ENCODE measurements at regions not wholly inside any gene's neighbourhood (a gene's known extent, or its start where the extent isn't known, plus 50 kb on each side); places are given as distances from the start of the nearest gene placed in this dataset.
"Not testable (repeated sequence)": the region's sequence is repeated elsewhere in the genome, so short reads cannot be mapped to it uniquely, and the experiment has no call there.

GRCh38 chr5:6548756-6549285 is 84.0 kb downstream of the NSUN2 start:
- Mint-ChIP-seq H3K36me3 (ENCODE audit: low read depth) (no peaks in the 10 kb centered on the region), H3K4me3 (no peak overlapping the region), H3K27ac (no peak overlapping the region), H3K27me3 (peaks cover 8% of the 10 kb centered on the region), H3K9me3 (no peaks in the 10 kb centered on the region), H3K4me1 (ENCODE audit: low read depth) (no peaks in the 10 kb centered on the region)

- not testable (repeated sequence) for H3K27ac Mint-ChIP-seq; H3K27me3 Mint-ChIP-seq; H3K36me3 Mint-ChIP-seq (ENCODE audit: low read depth); H3K4me1 Mint-ChIP-seq (ENCODE audit: low read depth); H3K4me3 Mint-ChIP-seq; H3K9me3 Mint-ChIP-seq
Measured at GRCh38 chr5:6547926-6548519, 84.8 kb downstream of the NSUN2 start.

- Mint-ChIP-seq H3K36me3 (ENCODE audit: low read depth) (no peaks in the 10 kb centered on the region), H3K27me3 (peaks cover 8% of the 10 kb centered on the region), H3K4me1 (ENCODE audit: low read depth) (no peaks in the 10 kb centered on the region), H3K9me3 (no peaks in the 10 kb centered on the region), H3K4me3 (no peak overlapping the region), H3K27ac (peak overlapping the region; percentile 46)
Measured at GRCh38 chr5:6547498-6547897, 85.3 kb downstream of the NSUN2 start.

- Mint-ChIP-seq H3K4me1 (ENCODE audit: low read depth) (no peaks in the 10 kb centered on the region), H3K36me3 (ENCODE audit: low read depth) (no peaks in the 10 kb centered on the region), H3K27me3 (peaks cover 8% of the 10 kb centered on the region), H3K27ac (peak overlapping the region; percentile 29), H3K9me3 (no peaks in the 10 kb centered on the region), H3K4me3 (no peak overlapping the region)
Measured at GRCh38 chr5:6545770-6546690, 86.8 kb downstream of the NSUN2 start.

- no peak overlapping the region for H3K4me3 Mint-ChIP-seq
- H3K36me3 Mint-ChIP-seq (ENCODE audit: low read depth), result no peaks in the 10 kb centered on the region
- peaks cover 8% of the 10 kb centered on the region for H3K27me3 Mint-ChIP-seq
- no peaks in the 10 kb centered on the region for H3K4me1 Mint-ChIP-seq (ENCODE audit: low read depth)
- no peaks in the 10 kb centered on the region for H3K9me3 Mint-ChIP-seq
- no peak overlapping the region for H3K27ac Mint-ChIP-seq
Measured at GRCh38 chr5:6545036-6545693, 87.7 kb downstream of the NSUN2 start.

- no peaks in the 10 kb centered on the region for H3K9me3 Mint-ChIP-seq
- H3K27ac Mint-ChIP-seq, result no peak overlapping the region
- H3K27me3 Mint-ChIP-seq, result peaks cover 5% of the 10 kb centered on the region
- H3K4me1 Mint-ChIP-seq (ENCODE audit: low read depth), result no peaks in the 10 kb centered on the region
- no peak overlapping the region for H3K4me3 Mint-ChIP-seq
- H3K36me3 Mint-ChIP-seq (ENCODE audit: low read depth), result no peaks in the 10 kb centered on the region
Measured at GRCh38 chr5:6544561-6544935, 88.3 kb downstream of the NSUN2 start.
